Amygdala (tissue), 56 donors: ENCODE measurements at regions not wholly inside any gene's neighbourhood (a gene's known extent, or its start where the extent isn't known, plus 50 kb on each side); places are given as distances from the start of the nearest gene placed in this dataset.
"Not testable (repeated sequence)": the region's sequence is repeated elsewhere in the genome, so short reads cannot be mapped to it uniquely, and the experiment has no call there.

Source experiments
- DNase-seq, 56 donors: peaks; one replicate each; lab custom pipeline; 2025; lab: John Stamatoyannopoulos, UW

DNA sequence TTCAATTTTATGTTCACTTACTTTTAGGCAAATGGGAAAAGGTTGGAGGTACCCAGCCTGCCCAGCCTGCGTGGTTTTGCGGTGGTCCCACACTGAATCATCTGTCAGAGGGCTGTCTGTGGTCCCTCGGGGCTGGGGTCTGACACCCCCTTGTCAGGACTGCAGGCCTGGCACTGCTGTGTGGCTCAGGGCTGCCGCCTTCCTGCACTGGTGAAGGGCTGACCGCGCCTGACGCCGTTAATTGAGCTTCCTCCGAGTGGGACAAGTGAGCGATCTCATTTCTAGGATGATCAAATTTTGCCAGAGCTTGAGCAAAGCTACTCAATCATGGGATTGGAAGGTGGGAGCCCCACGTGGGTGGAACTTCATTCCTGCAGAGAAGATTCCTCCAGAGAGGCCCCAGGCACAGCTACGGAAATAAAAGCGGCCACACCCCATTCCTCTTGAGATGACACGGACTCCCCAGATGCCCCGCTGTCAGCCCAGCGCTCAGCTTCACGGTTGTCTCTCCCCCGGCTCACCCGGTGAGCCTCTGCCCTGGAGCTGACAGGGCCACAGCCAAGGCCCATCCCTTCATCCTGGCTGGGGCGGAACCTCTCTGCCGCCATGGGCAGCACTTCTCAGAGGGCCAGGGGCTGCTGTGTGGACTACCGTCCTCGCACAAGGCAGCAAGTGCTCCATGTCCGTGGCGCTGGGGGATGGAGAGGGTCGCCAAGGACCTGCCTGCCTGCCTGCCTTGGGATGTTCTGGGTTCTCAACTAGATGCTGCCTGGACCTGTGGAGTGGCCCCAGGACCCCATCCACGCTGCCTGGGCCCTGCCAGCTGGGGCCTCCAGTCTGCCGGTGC lies 215.5 kb upstream of the SGCG start:
- not testable (repeated sequence) for DNase-seq

DNA sequence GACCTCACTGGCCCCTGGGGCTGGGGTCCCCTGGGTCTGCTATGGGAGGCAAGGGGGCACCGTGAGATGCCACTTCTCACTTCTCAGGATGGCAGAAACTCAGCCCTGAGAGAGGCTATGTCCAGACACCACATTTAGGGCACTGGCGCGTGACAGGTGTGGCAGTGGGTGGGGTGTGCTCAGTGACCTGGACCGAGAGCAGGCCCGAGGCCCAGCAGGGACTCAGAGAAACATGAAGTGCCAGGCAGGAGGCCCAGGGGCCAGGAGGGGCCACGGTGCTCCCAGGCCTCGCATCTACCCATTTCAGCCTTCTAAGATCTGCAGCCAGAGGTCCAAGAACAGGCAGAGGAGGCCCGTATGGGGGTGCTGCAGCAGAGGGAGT lies 214.9 kb upstream of the SGCG start:
- not testable (repeated sequence) for DNase-seq

GRCh38 chr13:22966753-22967152 lies 214.0 kb upstream of the SGCG start:
- not testable (repeated sequence) for DNase-seq

- no peak for DNase-seq
Measured at GRCh38 chr13:22967669-22968068, 213.1 kb upstream of the SGCG start.

GRCh38 chr13:22979952-22980351 lies 200.8 kb upstream of the SGCG start:
- DNase-seq: no peak

DNA sequence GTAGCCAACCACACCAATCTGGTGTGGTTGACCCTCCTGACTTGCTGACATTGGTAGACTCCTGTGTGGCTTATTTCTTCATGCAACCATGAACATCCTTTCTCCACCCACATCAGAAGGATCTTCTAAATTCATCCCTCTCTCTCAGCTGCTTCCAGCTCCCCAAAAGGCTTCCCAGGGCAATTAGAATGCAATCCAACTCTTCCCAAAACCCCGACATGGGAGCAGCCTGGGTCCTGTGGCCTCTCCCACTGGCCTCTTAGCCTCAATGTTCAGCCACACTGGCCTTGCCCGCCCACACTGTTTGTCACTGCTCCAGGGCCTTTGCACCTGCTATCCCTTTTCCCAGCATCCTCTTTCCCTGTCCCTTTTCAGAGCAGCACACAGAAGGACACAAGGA lies 199.8 kb upstream of the SGCG start:
- DNase-seq: no peak

- DNase-seq: no peak
Measured at GRCh38 chr13:22993148-22993547, 187.6 kb upstream of the SGCG start.

DNA sequence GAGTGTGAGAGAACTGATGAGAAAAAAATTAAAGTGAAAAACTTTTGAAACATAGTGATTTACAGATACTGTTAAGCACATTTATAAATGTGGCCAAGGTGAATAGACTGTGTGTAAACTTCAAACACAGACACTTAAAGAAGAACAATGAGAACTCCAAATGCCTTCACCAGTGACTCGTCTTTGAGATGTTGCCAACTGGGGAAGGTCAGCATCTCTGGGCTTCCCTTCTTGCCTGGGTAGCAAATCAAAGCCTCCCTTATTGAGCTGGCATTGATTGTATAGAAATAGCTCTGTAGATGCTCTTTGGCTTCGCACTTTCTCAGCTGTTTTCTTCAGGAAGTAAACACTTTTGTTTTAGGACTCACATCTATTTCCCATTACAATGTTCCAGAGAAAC lies 177.3 kb upstream of the SGCG start:
- no peak for DNase-seq

- DNase-seq: no peak
Measured at GRCh38 chr13:23007426-23007825, 173.4 kb upstream of the SGCG start.

- no peak for DNase-seq
Measured at GRCh38 chr13:23018143-23018542, 162.6 kb upstream of the SGCG start.

DNA sequence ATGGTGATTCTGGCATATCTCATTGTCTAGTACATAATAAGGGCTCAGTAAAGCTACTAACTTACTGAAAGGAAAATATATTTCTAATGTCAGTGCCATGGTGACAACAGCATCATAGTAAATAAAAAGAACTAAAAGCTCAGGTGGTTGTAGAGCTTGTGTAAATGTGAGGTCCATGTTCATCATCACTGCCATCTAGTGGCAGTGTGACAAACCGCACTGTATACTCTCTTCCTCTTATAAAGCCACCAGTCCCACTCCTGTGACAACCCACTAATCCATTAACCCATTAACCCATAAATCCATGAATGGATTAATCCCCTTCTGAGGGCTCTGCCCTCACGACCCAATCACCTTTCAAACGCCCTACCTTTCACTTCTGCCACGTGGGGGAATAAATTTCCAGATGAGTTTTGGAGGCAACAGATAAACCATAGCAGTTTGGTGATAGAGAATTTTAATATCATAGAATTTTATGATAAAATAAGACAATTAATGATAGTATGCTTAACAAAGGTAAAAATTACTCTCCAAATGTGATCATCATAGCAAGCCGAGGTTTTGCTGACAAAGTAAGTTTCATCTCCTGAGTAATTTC lies 160.4 kb upstream of the SGCG start:
- DNase-seq: peak in 19 of 56 donors; percentile 0 to 49 (median 11)

DNA sequence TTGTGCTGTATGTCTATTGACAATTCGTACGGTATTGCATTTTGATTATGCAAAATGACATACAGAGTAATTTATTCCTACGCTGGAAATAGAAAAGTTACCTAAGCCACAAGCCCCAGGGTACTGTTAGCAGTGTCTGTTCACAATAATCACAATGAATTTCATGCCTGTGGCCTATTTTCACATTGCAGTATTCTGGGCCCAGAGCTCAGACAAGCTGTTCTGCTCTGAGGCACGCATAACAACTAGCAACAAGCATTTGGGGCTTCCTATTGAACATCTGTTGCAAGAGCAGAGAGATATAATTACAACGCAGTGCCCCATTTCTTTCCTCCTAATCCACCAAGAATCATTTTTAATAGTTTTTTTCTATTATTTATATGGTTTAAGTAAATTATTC lies 158.9 kb upstream of the SGCG start:
- peak in 6 of 56 donors; percentile 3 to 26 (median 12) for DNase-seq

DNA sequence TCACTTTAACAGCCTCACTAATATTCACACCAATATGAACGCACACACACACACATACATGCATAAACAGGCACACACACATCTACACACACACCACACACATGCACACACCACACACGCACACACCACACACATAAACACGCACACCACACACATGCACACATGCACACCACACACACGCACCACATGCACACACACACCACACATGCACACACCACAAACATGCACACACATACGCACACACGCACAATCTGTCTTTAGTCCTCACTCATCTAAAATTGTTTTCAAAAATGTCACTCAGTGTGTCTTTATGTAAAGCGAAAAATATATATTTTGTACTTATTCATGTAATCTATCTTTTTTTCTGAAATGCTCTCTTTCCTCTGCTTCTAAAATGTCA lies 158.1 kb upstream of the SGCG start:
- DNase-seq: no peak

DNA sequence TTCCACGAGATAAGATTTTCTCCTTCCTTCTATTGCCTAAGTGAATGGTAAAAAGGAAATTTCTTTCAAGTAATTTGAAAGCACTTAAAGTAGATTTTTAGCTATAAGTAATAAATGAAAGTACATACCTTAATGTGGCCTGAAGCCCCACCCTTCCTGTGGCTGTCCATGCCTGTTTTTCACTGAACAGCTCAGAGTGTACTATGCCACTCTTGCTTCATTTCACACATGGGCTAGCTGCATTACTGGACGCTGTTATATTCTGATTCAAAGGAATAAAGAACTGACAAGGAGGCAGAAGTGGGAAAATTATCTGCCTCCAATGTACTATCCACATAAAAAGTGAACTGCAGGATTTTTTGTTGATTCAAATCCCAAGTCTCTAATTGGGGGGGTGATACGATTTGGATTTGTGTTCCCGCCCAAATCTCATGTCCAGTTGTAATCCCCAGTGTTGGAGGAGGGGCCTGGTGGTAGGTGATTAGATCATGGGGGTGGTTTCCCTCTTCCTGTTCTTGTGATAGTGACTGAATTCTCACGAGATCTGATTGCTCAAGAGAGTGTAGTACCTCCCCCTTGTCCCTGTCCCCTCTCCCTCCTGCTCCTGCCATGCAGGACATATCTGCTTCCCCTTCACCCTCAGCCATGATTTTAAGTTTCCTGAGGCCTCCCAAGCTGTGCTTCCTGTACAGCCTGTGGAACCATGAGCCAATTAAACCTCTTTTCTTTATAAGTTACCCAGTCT lies 154.7 kb upstream of the SGCG start:
- no peak for DNase-seq

- DNase-seq: no peak
Measured at GRCh38 chr13:23039266-23039935, 141.4 kb upstream of the SGCG start.

- DNase-seq: no peak
Measured at GRCh38 chr13:23042181-23042580, 138.6 kb upstream of the SGCG start.

GRCh38 chr13:23044906-23045305 lies 135.9 kb upstream of the SGCG start:
- no peak for DNase-seq

DNA sequence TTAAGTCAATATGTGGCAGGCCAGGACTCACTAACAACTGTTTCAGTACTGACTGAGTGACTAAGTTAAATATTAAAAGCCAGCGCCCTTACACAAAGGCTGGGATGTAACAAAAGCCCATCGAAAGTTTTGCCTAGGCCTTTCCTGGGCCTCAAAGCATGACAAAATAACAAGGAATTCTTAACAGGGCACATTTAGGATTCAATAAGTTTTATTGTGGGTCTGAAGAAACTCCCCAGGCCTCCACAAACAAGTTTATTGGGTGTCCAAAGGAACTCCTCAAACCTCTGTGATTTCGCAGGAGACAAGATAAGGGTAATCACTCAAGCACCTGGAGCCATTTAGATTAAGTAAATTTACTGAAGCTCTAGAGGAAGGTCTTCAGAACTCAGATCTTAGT lies 130.7 kb upstream of the SGCG start:
- DNase-seq: no peak

DNA sequence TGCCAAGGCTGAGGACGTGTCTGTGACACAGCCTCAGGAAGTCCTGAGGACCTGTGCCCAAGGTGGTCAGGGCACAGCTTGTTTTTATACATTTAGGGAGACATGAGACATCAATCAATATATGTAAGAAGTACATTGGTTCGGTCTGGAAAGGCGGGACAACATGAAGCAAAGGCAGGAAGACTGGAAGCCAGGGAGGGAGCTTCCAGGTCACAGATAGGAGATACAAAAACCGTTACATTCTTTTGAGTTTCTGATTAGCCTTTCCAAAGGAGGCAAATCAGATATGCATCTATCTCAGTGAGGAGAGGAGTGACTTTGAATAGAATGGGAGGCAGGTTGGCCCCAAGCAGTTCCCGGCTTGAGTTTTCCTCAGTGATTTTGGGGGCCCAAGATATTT lies 127.1 kb upstream of the SGCG start:
- not testable (repeated sequence) for DNase-seq

DNA sequence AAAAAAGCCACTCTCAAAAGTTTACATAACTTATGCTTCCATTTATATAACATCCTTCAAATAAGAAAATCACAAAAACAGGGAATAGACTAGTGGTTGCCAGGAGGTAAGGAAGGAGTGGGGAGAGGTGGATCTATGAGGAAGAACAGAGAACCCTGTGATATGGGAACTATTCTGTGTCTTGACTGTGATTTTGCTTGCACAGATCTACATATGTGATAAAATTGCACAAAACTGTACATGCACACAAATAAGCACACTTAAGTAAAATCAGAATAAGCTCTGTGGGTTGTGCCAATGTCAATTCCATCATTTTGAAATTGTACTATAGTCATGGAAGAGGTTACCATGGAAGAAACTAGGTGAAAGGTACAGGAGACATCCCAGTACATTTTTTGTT lies 121.6 kb upstream of the SGCG start:
- DNase-seq: no peak

DNA sequence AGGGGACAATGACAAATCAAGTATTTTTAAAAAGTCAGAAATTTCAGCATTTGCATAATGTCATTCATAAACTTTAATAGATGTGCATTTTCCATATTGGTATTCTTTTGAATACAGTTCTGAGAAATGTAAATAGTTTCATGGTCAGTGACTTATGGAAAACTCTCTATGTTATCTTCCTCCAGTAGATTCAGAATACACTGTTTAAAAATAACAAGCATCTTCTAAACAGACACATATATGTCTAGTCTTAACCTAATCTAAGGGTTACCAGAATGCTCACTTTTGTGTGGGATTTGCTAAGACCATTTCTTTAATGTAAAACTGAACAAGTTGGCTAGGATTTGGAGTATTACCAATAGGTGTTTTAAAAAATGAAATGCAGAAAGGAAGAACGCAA lies 119.8 kb upstream of the SGCG start:
- DNase-seq: no peak
